ENCODE measurements at regions not wholly inside any gene's neighbourhood (a gene's known extent, or its start where the extent isn't known, plus 50 kb on each side); places are given as distances from the start of the nearest gene placed in this dataset.

GRCh38 chr7:148484486-148484885 is 106.1 kb upstream of the C7orf33 start:
- H3K9me3 ChIP-seq (ENCODE audit: low read depth, low read length), result no peaks in the 10 kb centered on the region
- DNase-seq (ENCODE audit: insufficient read length, low spot score, missing footprints), result no peak
- TF ChIP-seq, protein P1, sequence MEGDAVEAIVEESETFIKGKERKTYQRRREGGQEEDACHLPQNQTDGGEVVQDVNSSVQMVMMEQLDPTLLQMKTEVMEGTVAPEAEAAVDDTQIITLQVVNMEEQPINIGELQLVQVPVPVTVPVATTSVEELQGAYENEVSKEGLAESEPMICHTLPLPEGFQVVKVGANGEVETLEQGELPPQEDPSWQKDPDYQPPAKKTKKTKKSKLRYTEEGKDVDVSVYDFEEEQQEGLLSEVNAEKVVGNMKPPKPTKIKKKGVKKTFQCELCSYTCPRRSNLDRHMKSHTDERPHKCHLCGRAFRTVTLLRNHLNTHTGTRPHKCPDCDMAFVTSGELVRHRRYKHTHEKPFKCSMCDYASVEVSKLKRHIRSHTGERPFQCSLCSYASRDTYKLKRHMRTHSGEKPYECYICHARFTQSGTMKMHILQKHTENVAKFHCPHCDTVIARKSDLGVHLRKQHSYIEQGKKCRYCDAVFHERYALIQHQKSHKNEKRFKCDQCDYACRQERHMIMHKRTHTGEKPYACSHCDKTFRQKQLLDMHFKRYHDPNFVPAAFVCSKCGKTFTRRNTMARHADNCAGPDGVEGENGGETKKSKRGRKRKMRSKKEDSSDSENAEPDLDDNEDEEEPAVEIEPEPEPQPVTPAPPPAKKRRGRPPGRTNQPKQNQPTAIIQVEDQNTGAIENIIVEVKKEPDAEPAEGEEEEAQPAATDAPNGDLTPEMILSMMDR (IDR thresholded peaks at IDR 0.05; ENCODE audit: extremely low read depth, low read depth, low read length), result no peak
- H3K27me3 ChIP-seq (ENCODE audit: insufficient read depth, low read length), result no peaks in the 10 kb centered on the region
- no peak overlapping the region for H3K27ac ChIP-seq (ENCODE audit: low read depth, low read length)
- H3K4me2 ChIP-seq (ENCODE audit: insufficient read depth, low read length), result no peak overlapping the region
- H2AFZ ChIP-seq (ENCODE audit: low read length), result no peak overlapping the region
- H3K4me1 ChIP-seq (ENCODE audit: insufficient read depth, low read length), result no peaks in the 10 kb centered on the region
- H3K79me2 ChIP-seq (ENCODE audit: insufficient read depth, low read length), result no peaks in the 10 kb centered on the region
- no peak overlapping the region for H3K4me3 ChIP-seq (ENCODE audit: insufficient read depth, low read length)
- no peaks in the 10 kb centered on the region for H4K20me1 ChIP-seq (ENCODE audit: insufficient read depth, low read length)
- no peaks in the 10 kb centered on the region for H3K36me3 ChIP-seq (ENCODE audit: insufficient read depth, low read length)

- no peak for DNase-seq (ENCODE audit: insufficient read length, low spot score, missing footprints)
- Histone ChIP-seq H3K9me3 (ENCODE audit: low read depth, low read length) (no peaks in the 10 kb centered on the region), H3K4me3 (ENCODE audit: insufficient read depth, low read length) (no peak overlapping the region), H3K27ac (ENCODE audit: low read depth, low read length) (no peak overlapping the region), H3K36me3 (ENCODE audit: insufficient read depth, low read length) (no peaks in the 10 kb centered on the region), H3K4me2 (ENCODE audit: insufficient read depth, low read length) (no peak overlapping the region), H4K20me1 (ENCODE audit: insufficient read depth, low read length) (no peaks in the 10 kb centered on the region), H3K27me3 (ENCODE audit: insufficient read depth, low read length) (no peaks in the 10 kb centered on the region), H2AFZ (ENCODE audit: low read length) (no peak overlapping the region), H3K4me1 (ENCODE audit: insufficient read depth, low read length) (no peaks in the 10 kb centered on the region), H3K79me2 (ENCODE audit: insufficient read depth, low read length) (no peaks in the 10 kb centered on the region)
- TF ChIP-seq, protein P1 (IDR thresholded peaks at IDR 0.05; ENCODE audit: extremely low read depth, low read depth, low read length), result no peak
Measured at GRCh38 chr7:148485618-148486017, 104.9 kb upstream of the C7orf33 start.

DNA sequence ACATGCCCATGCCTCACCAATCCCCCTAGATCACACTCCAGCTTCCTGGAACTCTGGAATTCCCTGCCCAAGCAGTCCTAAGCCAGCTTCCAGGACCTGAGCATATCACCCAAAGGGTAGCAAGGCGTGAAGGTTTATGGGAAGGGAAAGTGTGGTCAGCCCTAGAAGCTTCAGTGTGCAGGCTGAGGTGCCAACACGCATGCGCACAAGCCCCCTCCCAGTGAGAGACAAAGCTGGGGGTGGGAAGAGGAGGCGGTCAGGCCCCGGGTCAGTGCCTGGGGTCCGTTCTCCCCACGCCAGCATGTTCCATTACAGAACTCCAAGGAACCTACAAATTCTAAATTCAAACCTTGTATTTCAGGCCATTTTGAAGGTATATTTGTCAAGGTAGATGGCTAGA is 103.6 kb upstream of the C7orf33 start:
- no peak overlapping the region for H3K4me3 ChIP-seq (ENCODE audit: insufficient read depth, low read length)
- no peaks in the 10 kb centered on the region for H3K4me1 ChIP-seq (ENCODE audit: insufficient read depth, low read length)
- DNase-seq (ENCODE audit: insufficient read length, low spot score, missing footprints), result no peak
- no peaks in the 10 kb centered on the region for H3K9me3 ChIP-seq (ENCODE audit: low read depth, low read length)
- H3K36me3 ChIP-seq (ENCODE audit: insufficient read depth, low read length), result no peaks in the 10 kb centered on the region
- no peaks in the 10 kb centered on the region for H4K20me1 ChIP-seq (ENCODE audit: insufficient read depth, low read length)
- no peaks in the 10 kb centered on the region for H3K27me3 ChIP-seq (ENCODE audit: insufficient read depth, low read length)
- no peak overlapping the region for H3K27ac ChIP-seq (ENCODE audit: low read depth, low read length)
- TF ChIP-seq, protein P1 (IDR thresholded peaks at IDR 0.05; ENCODE audit: extremely low read depth, low read depth, low read length), result no peak
- H2AFZ ChIP-seq (ENCODE audit: low read length), result no peak overlapping the region
- H3K4me2 ChIP-seq (ENCODE audit: insufficient read depth, low read length), result no peak overlapping the region
- no peaks in the 10 kb centered on the region for H3K79me2 ChIP-seq (ENCODE audit: insufficient read depth, low read length)

DNA sequence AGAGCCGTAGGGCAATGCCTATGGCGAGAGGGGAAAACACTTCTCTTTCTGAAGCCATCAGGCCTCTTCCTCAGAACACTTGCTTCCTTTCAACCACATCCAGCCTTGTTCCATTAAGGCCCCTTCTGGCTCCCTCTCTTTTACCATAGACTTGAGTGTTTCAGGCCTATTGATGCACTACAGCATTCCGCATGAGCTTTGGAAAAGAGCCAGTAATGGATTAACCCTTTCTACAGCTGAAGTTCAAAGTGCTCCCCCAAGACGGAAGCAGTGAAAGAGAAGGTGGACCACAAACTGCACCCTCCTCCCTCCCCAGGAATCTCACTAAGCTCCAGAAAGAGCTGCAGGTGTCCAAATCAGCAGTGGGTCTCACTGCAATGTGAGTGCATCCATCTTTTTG is 102.7 kb upstream of the C7orf33 start:
- no peak for DNase-seq (ENCODE audit: insufficient read length, low spot score, missing footprints)
- Histone ChIP-seq H3K27me3 (ENCODE audit: insufficient read depth, low read length) (no peaks in the 10 kb centered on the region), H4K20me1 (ENCODE audit: insufficient read depth, low read length) (no peaks in the 10 kb centered on the region), H2AFZ (ENCODE audit: low read length) (no peak overlapping the region), H3K9me3 (ENCODE audit: low read depth, low read length) (no peaks in the 10 kb centered on the region), H3K4me2 (ENCODE audit: insufficient read depth, low read length) (no peak overlapping the region), H3K36me3 (ENCODE audit: insufficient read depth, low read length) (no peaks in the 10 kb centered on the region), H3K4me1 (ENCODE audit: insufficient read depth, low read length) (no peaks in the 10 kb centered on the region), H3K79me2 (ENCODE audit: insufficient read depth, low read length) (no peaks in the 10 kb centered on the region), H3K27ac (ENCODE audit: low read depth, low read length) (no peak overlapping the region), H3K4me3 (ENCODE audit: insufficient read depth, low read length) (no peak overlapping the region)
- TF ChIP-seq, protein P1 (IDR thresholded peaks at IDR 0.05; ENCODE audit: extremely low read depth, low read depth, low read length), result no peak
